LNCAP (cell line): ENCODE measurements at regions not wholly inside any gene's neighbourhood (a gene's known extent, or its start where the extent isn't known, plus 50 kb on each side); places are given as distances from the start of the nearest gene placed in this dataset.

ENCODE experiments used
- CTCF ChIP-seq: fragments of 450-650 bp; IDR thresholded peaks from 2 replicates; pipeline ENCODE4 v1.5.1; 2017; ENCODE audit warnings: mild to moderate bottlenecking

- no peak for TF ChIP-seq CTCF
These were observed 297.8 kb downstream of the PRL start for GRCh38 chr6:21999012-21999528.

- no peak for TF ChIP-seq CTCF
These were observed 297.1 kb downstream of the PRL start for GRCh38 chr6:21999741-22000140.

- TF ChIP-seq CTCF = no peak
These were observed 295.3 kb downstream of the PRL start for GRCh38 chr6:22001396-22002027.

- no peak for TF ChIP-seq CTCF
These were observed 293.5 kb downstream of the PRL start for GRCh38 chr6:22003287-22003686.

GRCh38 chr6:22006795-22007194, 290.0 kb downstream of the PRL start:
- TF ChIP-seq CTCF = no peak

GRCh38 chr6:22007469-22007868, 289.4 kb downstream of the PRL start:
- no peak for TF ChIP-seq CTCF

GRCh38 chr6:22008248-22008836, 288.5 kb downstream of the PRL start:
- TF ChIP-seq CTCF = no peak
